H1 (cell line): ENCODE measurements at regions not wholly inside any gene's neighbourhood (a gene's known extent, or its start where the extent isn't known, plus 50 kb on each side); places are given as distances from the start of the nearest gene placed in this dataset.

Experiments used
- CTCF ChIA-PET: fragments of 300-600 bp; sonication (Branson Sonifier 250); formaldehyde crosslinking; loops from one replicate; lab custom pipeline; 2021; ENCODE audit not compliant: partially characterized antibody; lab: Charles Lee
- POLR2A ChIA-PET: fragments of 300-600 bp; sonication (Branson Sonifier 250); formaldehyde crosslinking; loops from one replicate; lab custom pipeline; 2021; ENCODE audit warnings: inconsistent platforms; ENCODE audit not compliant: partially characterized antibody; lab: Charles Lee
- DNase-seq, 2 experiments: peaks; one replicate each; pipeline versions ENCODE4 v3.0.0 to v3.0.0-alpha.2; 2010 to 2022; ENCODE audit warnings: low spot score in 2 of 2, low read depth in 1 of 2, mixed read lengths in 1 of 2
- FAIRE-seq: peaks from 2 replicates; lab custom pipeline; 2011; peaks lifted over from hg19 to GRCh38; lab: Jason Lieb, UNC
- H2AFZ ChIP-seq: 2 replicates; pipeline ENCODE4 v1.8.1; 2012; ENCODE audit warnings: low read length, inconsistent platforms
- H2AK5ac ChIP-seq: 2 replicates; pipeline ENCODE4 v1.6.1; 2013; ENCODE audit warnings: low read depth, low read length
- H2BK120ac ChIP-seq: replicated peaks from 2 replicates; pipeline ENCODE3; 2013; ENCODE audit warnings: low read depth, low read length, inconsistent platforms
- H2BK12ac ChIP-seq: 2 replicates; pipeline ENCODE4 v1.6.1; 2013; ENCODE audit warnings: low read depth, low read length
- H2BK15ac ChIP-seq: 2 replicates; pipeline ENCODE4 v1.6.1; 2013; ENCODE audit warnings: low read length
- H2BK20ac ChIP-seq: 2 replicates; pipeline ENCODE4 v1.6.1; 2013; ENCODE audit warnings: low read length
- H2BK5ac ChIP-seq: 2 replicates; pipeline ENCODE4 v1.6.1; 2013; ENCODE audit warnings: low read depth, low read length
- H3K14ac ChIP-seq: 2 replicates; pipeline ENCODE4 v1.6.1; 2013; ENCODE audit warnings: inconsistent platforms; ENCODE audit not compliant: insufficient read length
- H3K18ac ChIP-seq: 2 replicates; pipeline ENCODE4 v1.6.1; 2013; ENCODE audit warnings: low read length; ENCODE audit errors: extremely low read depth
- H3K23ac ChIP-seq: 2 replicates; pipeline ENCODE4 v1.6.1; 2013; ENCODE audit warnings: inconsistent platforms; ENCODE audit not compliant: insufficient read length
- H3K23me2 ChIP-seq: 2 replicates; pipeline ENCODE4 v1.6.1; 2013; ENCODE audit warnings: low read depth, low read length
- H3K27ac ChIP-seq: 2 replicates; pipeline ENCODE4 v1.6.1; 2011; ENCODE audit warnings: low read depth, low read length, inconsistent platforms
- H3K27me3 ChIP-seq, 4 experiments: replicated peaks in 1 of 4; 1 replicate in 1 of 4; 2 replicates in 3 of 4; pipeline versions ENCODE4 v1.6.1 to v1.8.1; 2011 to 2013; ENCODE audit warnings: low read length in 3 of 4, mild to moderate bottlenecking in 3 of 4, inconsistent platforms in 2 of 4, mixed read lengths in 2 of 4, moderate library complexity in 1 of 4; ENCODE audit not compliant: control insufficient read depth in 3 of 4, insufficient read depth in 3 of 4; ENCODE audit errors: extremely low read depth in 1 of 4
- H3K36me3 ChIP-seq, 4 experiments: 2 replicates each; pipeline versions ENCODE4 v1.6.1 to v1.8.1; 2011 to 2013; ENCODE audit warnings: mild to moderate bottlenecking in 4 of 4, low read length in 3 of 4, moderate library complexity in 2 of 4, control low read depth in 1 of 4, inconsistent platforms in 1 of 4; ENCODE audit not compliant: insufficient read depth in 4 of 4, control insufficient read depth in 2 of 4
- H3K4ac ChIP-seq: replicated peaks from 2 replicates; pipeline ENCODE3; 2013; ENCODE audit warnings: low read length, low read depth, mixed read lengths, inconsistent platforms; ENCODE audit not compliant: insufficient read length
- H3K4me1 ChIP-seq, 4 experiments: replicated peaks in 1 of 4; 1 replicate in 1 of 4; 2 replicates in 3 of 4; pipeline versions ENCODE4 v1.6.1 to v1.8.1; 2011 to 2013; ENCODE audit warnings: low read length in 3 of 4, inconsistent platforms in 2 of 4, mixed read lengths in 1 of 4; ENCODE audit not compliant: insufficient read depth in 4 of 4, control insufficient read depth in 3 of 4
- H3K4me2 ChIP-seq, 2 experiments: 2 replicates each; pipeline versions ENCODE4 v1.6.1 to v1.8.1; 2011 to 2013; ENCODE audit warnings: low read depth in 2 of 2, low read length in 2 of 2, control low read depth in 1 of 2, inconsistent platforms in 1 of 2, mild to moderate bottlenecking in 1 of 2; ENCODE audit not compliant: insufficient read depth in 1 of 2
- H3K4me3 ChIP-seq, 4 experiments: fragments of 200-600, 300-600 bp in 1 of 4; sonication (generic), shearing (Covaris generic), sonication (Bioruptor Twin) in 1 of 4; 2 replicates each; pipeline versions ENCODE4 v1.5.1 to v1.8.1; 2011 to 2016; ENCODE audit warnings: low read length in 4 of 4, low read depth in 3 of 4, control low read depth in 2 of 4, inconsistent platforms in 2 of 4, mild to moderate bottlenecking in 2 of 4, mixed read lengths in 1 of 4, moderate library complexity in 1 of 4; ENCODE audit not compliant: insufficient read depth in 2 of 4; ENCODE audit errors: extremely low read depth in 1 of 4
- H3K56ac ChIP-seq: replicated peaks from 2 replicates; pipeline ENCODE3; 2013; ENCODE audit warnings: low read depth, mild to moderate bottlenecking, mixed read lengths, low read length, inconsistent platforms; ENCODE audit not compliant: insufficient read length
- H3K79me1 ChIP-seq: 2 replicates; pipeline ENCODE4 v1.6.1; 2013; ENCODE audit warnings: low read depth, low read length, control low read depth
- H3K79me2 ChIP-seq, 2 experiments: 2 replicates each; pipeline versions ENCODE4 v1.6.1 to v1.8.1; 2012 to 2013; ENCODE audit warnings: low read length in 2 of 2, mild to moderate bottlenecking in 2 of 2, inconsistent platforms in 1 of 2; ENCODE audit not compliant: insufficient read depth in 2 of 2, control insufficient read depth in 1 of 2
- H3K9ac ChIP-seq, 4 experiments: replicated peaks in 1 of 4; 1 replicate in 1 of 4; 2 replicates in 3 of 4; pipeline versions ENCODE4 v1.6.1 to v1.8.1; 2011 to 2013; ENCODE audit warnings: low read depth in 3 of 4, low read length in 3 of 4, control low read depth in 2 of 4, mild to moderate bottlenecking in 2 of 4, moderate library complexity in 2 of 4, inconsistent platforms in 1 of 4; ENCODE audit errors: extremely low read depth in 1 of 4
- H3K9me3 ChIP-seq, 2 experiments: 2 replicates each; pipeline versions ENCODE4 v1.6.1 to v1.8.1; 2012 to 2013; ENCODE audit warnings: mild to moderate bottlenecking in 2 of 2, moderate library complexity in 2 of 2, control low read depth in 1 of 2, inconsistent platforms in 1 of 2, low read depth in 1 of 2, low read length in 1 of 2, mixed read lengths in 1 of 2; ENCODE audit not compliant: insufficient read depth in 2 of 2
- H4K20me1 ChIP-seq, 2 experiments: replicated peaks in 1 of 2; 2 replicates each; pipeline versions ENCODE3 to v1.8.1; 2011 to 2013; ENCODE audit warnings: inconsistent platforms in 2 of 2, low read length in 2 of 2, mild to moderate bottlenecking in 1 of 2; ENCODE audit not compliant: insufficient read depth in 2 of 2, control insufficient read depth in 1 of 2
- H4K5ac ChIP-seq: 2 replicates; pipeline ENCODE4 v1.6.1; 2013; ENCODE audit warnings: low read length, low read depth, mixed read lengths, inconsistent platforms; ENCODE audit not compliant: insufficient read length
- H4K8ac ChIP-seq: 2 replicates; pipeline ENCODE4 v1.8.0; 2013; ENCODE audit warnings: mild to moderate bottlenecking, moderate library complexity, low read length, inconsistent platforms; ENCODE audit not compliant: insufficient read depth; ENCODE audit errors: extremely low read depth
- H4K91ac ChIP-seq: replicated peaks from 2 replicates; pipeline ENCODE3; 2013; ENCODE audit warnings: low read length, mixed read lengths, inconsistent platforms; ENCODE audit not compliant: insufficient read length
- POLR2AphosphoS5 ChIP-seq: IDR thresholded peaks from 2 replicates; pipeline ENCODE4 v1.6.1; 2011; ENCODE audit warnings: low read depth, low read length
- WGBS, 2 experiments: shearing (Covaris generic) in 1 of 2; methylation state at CpG; one replicate each; pipeline versions ENCODE4 v1.1.6 to v1.1.7; 2013 to 2015; ENCODE audit warnings: low lambda C conversion rate in 2 of 2, mixed read lengths in 2 of 2, inconsistent platforms in 1 of 2, low coverage in 1 of 2, missing lambda C conversion rate in 1 of 2; ENCODE audit not compliant: insufficient replicate concordance in 2 of 2, insufficient coverage in 1 of 2, insufficient read length in 1 of 2; ENCODE audit errors: extremely low coverage in 1 of 2, missing lambda C conversion rate in 1 of 2; 5-methylcytosine and 5-hydroxymethylcytosine counted together

DNA sequence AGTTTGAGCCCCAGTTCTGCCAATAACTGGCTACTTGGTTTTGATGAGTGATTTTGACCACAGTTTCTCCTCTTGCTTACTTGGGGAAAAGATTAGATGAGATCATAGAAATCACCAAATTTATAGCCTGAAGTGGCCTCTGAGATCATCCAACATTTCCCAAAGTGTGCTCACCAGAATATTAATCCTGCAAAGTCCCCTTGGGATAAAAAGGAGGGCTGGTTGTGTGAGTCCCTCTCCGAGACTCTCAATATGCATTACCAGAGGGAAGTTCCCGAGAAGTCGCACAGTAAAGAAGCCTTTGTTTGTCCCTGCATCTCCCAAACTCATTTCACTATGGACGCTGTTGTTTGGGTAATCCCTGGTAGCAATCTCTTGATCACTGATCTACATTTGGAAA, 88.4 kb upstream of the ADRA1B start:
- Histone ChIP-seq H2AK5ac (no peak overlapping the region), H3K4me2 (no peak overlapping the region), H4K91ac (no peak overlapping the region), H4K20me1 (no peaks in the 10 kb centered on the region), H3K27ac (no peak overlapping the region), H3K14ac (no peak overlapping the region), H3K79me1 (no peaks in the 10 kb centered on the region), H3K4me1 (0 out of 7 replicates have a peak, but pooled peaks cover 0 to 2% (median 0%) of the 10 kb centered on the region in 4 experiments), H3K23ac (no peak overlapping the region), H3K56ac (no peak overlapping the region), H3K79me2 (no peaks in the 10 kb centered on the region), H3K9ac (no peak overlapping the region), H2BK12ac (no peak overlapping the region), H2BK15ac (no peak overlapping the region), H3K36me3 (no peaks in the 10 kb centered on the region), H2BK120ac (no peak overlapping the region), H4K8ac (no peak overlapping the region), H3K23me2 (no peaks in the 10 kb centered on the region), H2BK20ac (no peak overlapping the region), H3K18ac (no peak overlapping the region), H2AFZ (peak overlapping the region; percentile 2; the same call in 1 of the 2 replicates), H2BK5ac (no peak overlapping the region), H4K5ac (no peak overlapping the region), H3K4me3 (no peak overlapping the region), H3K27me3 (no peaks in the 10 kb centered on the region), H3K4ac (no peak overlapping the region), H3K9me3 (no peaks in the 10 kb centered on the region)
- DNase-seq (no peak), FAIRE-seq (no peak)
- ChIA-PET CTCF (no interaction called here), POLR2A (no interaction called here)
- TF ChIP-seq POLR2AphosphoS5 = no peak
- WGBS, 2 experiments = 85% methylated on average over 4 of the region's 4 CpGs; no CpG with 5 or more reads in 1 of the 2 experiments
